ENCODE measurements at regions not wholly inside any gene's neighbourhood (a gene's known extent, or its start where the extent isn't known, plus 50 kb on each side); places are given as distances from the start of the nearest gene placed in this dataset.

DNA sequence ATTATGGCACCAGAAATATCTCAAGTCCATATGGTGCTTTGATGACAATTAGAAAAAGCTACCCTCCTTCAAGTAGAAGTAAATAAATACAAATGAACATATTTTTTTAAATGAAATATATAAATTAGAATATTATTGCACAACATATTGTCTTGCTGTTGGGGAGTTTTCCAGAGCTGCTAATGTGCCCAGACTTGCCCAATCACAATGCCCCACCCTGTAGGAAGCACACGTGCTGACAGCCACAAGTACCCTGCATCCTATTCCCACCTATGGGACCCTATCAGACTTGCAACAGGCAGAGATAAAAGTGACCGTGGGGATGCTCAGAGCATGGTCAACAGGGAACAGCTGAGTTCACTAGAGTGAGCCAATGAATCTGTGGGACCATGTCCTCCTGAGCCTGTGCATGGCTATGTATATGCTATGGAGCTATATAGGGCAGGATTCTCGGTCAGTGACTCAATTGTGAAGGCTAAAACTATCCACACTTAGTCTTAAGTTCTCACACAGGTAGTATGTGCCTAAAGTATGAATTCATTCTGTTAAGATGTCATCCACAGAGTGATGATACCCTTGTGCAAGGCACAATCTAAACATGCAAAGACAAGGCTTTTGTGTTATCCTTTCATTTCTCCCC lies 336.0 kb downstream of the HGF start:
- Histone ChIP-seq H3K9me3 (no peaks in the 10 kb centered on the region), H3K4me1 (ENCODE audit: control insufficient read depth in 1 of 2, insufficient read depth in 1 of 2, low read depth in 1 of 2, low read length in 1 of 2) (no peaks in the 10 kb centered on the region), H3K4me3 (ENCODE audit: low read depth in 1 of 2, low read length in 1 of 2) (no peak overlapping the region), H3K27me3 (no peaks in the 10 kb centered on the region), H3K36me3 (no peaks in the 10 kb centered on the region), H3K27ac (no peak overlapping the region)
- TF ChIP-seq, protein P1, sequence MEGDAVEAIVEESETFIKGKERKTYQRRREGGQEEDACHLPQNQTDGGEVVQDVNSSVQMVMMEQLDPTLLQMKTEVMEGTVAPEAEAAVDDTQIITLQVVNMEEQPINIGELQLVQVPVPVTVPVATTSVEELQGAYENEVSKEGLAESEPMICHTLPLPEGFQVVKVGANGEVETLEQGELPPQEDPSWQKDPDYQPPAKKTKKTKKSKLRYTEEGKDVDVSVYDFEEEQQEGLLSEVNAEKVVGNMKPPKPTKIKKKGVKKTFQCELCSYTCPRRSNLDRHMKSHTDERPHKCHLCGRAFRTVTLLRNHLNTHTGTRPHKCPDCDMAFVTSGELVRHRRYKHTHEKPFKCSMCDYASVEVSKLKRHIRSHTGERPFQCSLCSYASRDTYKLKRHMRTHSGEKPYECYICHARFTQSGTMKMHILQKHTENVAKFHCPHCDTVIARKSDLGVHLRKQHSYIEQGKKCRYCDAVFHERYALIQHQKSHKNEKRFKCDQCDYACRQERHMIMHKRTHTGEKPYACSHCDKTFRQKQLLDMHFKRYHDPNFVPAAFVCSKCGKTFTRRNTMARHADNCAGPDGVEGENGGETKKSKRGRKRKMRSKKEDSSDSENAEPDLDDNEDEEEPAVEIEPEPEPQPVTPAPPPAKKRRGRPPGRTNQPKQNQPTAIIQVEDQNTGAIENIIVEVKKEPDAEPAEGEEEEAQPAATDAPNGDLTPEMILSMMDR (IDR thresholded peaks at IDR 0.05), result no peak

DNA sequence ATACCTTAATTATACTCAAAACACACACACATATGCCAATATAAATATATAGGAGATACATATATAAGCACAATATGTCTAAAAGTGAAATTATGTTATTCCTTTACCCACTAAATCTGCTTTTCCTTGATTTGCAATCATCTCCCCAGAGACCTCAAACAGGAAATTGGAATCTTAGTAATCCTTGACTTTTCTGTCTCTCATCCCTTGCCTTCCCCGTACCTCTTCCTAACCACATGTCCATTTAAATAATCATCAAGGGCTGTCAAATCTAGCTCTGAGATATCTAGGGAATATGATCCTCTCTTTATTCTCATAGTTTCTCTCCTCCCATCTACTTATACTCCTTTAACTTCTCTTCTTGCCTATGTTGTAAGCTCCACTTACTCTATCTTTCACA lies 336.6 kb downstream of the HGF start:
- Histone ChIP-seq H3K4me3 (ENCODE audit: low read depth in 1 of 2, low read length in 1 of 2) (no peak overlapping the region), H3K9me3 (no peaks in the 10 kb centered on the region), H3K4me1 (ENCODE audit: control insufficient read depth in 1 of 2, insufficient read depth in 1 of 2, low read depth in 1 of 2, low read length in 1 of 2) (no peaks in the 10 kb centered on the region), H3K27ac (no peak overlapping the region), H3K27me3 (no peaks in the 10 kb centered on the region), H3K36me3 (no peaks in the 10 kb centered on the region)
- TF ChIP-seq, protein P1 (IDR thresholded peaks at IDR 0.05), result no peak

DNA sequence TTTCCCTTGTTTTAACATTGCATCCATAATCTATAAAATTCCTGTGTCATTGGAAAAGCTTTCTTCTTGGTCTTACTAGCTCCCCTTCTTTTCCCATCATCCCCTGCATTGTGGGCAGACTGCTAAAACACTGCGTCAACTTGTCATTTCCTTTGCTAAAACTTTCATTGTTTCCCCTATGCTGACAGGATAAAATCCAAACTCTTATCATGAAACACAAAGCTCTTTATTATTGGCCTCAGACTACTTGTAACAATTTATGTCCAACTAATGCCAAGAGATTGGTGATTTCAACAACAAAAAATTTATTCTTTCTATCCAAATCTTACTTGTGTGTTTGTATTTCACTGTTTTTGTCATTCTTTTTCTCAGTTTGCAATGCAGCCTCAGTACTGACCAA lies 339.1 kb downstream of the HGF start:
- Histone ChIP-seq H3K9me3 (no peaks in the 10 kb centered on the region), H3K27me3 (no peaks in the 10 kb centered on the region), H3K36me3 (no peaks in the 10 kb centered on the region), H3K4me3 (ENCODE audit: low read depth in 1 of 2, low read length in 1 of 2) (no peak overlapping the region), H3K27ac (no peak overlapping the region), H3K4me1 (ENCODE audit: control insufficient read depth in 1 of 2, insufficient read depth in 1 of 2, low read depth in 1 of 2, low read length in 1 of 2) (no peaks in the 10 kb centered on the region)
- TF ChIP-seq, protein P1 (IDR thresholded peaks at IDR 0.05), result no peak

DNA sequence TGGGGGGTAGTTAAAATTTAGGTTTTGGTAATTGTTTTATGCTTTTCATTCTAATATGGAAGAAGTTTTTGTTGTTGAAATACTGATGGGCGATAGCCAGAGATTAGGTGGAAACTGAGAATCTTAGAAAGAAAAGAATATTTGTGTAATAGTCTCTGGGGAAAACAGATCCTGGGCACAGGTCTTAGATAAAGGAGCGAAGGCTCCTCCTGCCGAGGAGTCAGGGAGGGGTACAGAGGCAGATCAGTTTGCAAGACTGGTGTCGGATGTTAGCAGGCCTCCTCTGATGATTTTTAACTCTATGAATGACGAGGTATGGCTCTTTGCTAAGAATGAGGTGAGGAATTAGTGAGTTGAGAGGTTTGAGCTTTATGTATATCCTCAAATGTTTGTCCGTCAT lies 339.7 kb downstream of the HGF start:
- H3K36me3 ChIP-seq, result no peaks in the 10 kb centered on the region
- TF ChIP-seq, protein P1 (IDR thresholded peaks at IDR 0.05), result no peak
- no peaks in the 10 kb centered on the region for H3K4me1 ChIP-seq (ENCODE audit: control insufficient read depth in 1 of 2, insufficient read depth in 1 of 2, low read depth in 1 of 2, low read length in 1 of 2)
- H3K27me3 ChIP-seq, result no peaks in the 10 kb centered on the region
- H3K27ac ChIP-seq, result no peak overlapping the region
- H3K4me3 ChIP-seq (ENCODE audit: low read depth in 1 of 2, low read length in 1 of 2), result no peak overlapping the region
- no peaks in the 10 kb centered on the region for H3K9me3 ChIP-seq

DNA sequence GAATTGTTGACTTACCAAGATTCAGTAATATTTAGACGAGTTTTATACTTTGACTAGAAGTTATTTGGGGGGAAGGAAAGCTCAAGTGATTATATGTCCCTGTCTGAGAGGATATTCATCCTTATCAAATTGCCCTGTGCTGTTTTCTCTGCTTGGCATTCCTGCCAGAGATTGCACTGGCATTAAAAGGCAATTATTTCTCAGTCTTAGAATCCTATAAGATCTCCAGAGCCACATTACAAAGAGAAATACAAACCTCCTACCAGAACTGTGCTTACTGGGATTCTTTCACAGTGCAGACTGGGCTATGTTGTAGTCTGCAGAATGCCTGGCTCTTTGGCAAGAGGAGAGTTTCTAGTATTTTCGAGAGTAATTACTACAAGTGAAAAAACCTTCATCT lies 342.4 kb downstream of the HGF start:
- Histone ChIP-seq H3K27ac (no peak overlapping the region), H3K36me3 (no peaks in the 10 kb centered on the region), H3K9me3 (no peaks in the 10 kb centered on the region), H3K27me3 (no peaks in the 10 kb centered on the region), H3K4me1 (ENCODE audit: control insufficient read depth in 1 of 2, insufficient read depth in 1 of 2, low read depth in 1 of 2, low read length in 1 of 2) (no peaks in the 10 kb centered on the region), H3K4me3 (ENCODE audit: low read depth in 1 of 2, low read length in 1 of 2) (no peak overlapping the region)
- TF ChIP-seq, protein P1 (IDR thresholded peaks at IDR 0.05), result no peak

All from neutrophil (primary cell).